Adrenal gland (tissue), 9 donors: ENCODE measurements at regions not wholly inside any gene's neighbourhood (a gene's known extent, or its start where the extent isn't known, plus 50 kb on each side); places are given as distances from the start of the nearest gene placed in this dataset.

ENCODE experiments used
- DNase-seq, 7 donors: peaks; one replicate each; pipeline ENCODE4 v3.0.0-alpha.2; 2019 to 2020
- H3K27ac ChIP-seq, 5 donors: fragments of 200-600 bp; sonication (generic) in 4 of 5; 1 replicate in 3 of 5; 2 replicates in 2 of 5; pipeline versions ENCODE4 v1.5.1 to v1.8.0; 2016 to 2020; ENCODE audit warnings: mild to moderate bottlenecking in 1 of 5
- H3K27me3 ChIP-seq: fragments of 200-600 bp; 2 replicates; pipeline ENCODE4 v1.8.0; 2021
- H3K36me3 ChIP-seq, 2 donors: fragments of 200-600 bp; replicated peaks in 1 of 2; 1 replicate in 1 of 2; 2 replicates in 1 of 2; pipeline versions ENCODE4 v1.5.1 to v1.8.0; 2018 to 2022
- H3K4me1 ChIP-seq, 2 donors: fragments of 200-600 bp; replicated peaks in 1 of 2; 1 replicate in 1 of 2; 2 replicates in 1 of 2; pipeline versions ENCODE4 v1.5.1 to v1.8.0; 2018 to 2021
- H3K4me3 ChIP-seq, 4 donors: fragments of 200-600 bp; sonication (generic) in 3 of 4; one replicate each; pipeline ENCODE4 v1.5.1; 2016 to 2018
- H3K9me3 ChIP-seq, 3 donors: fragments of 200-600 bp; sonication (generic) in 1 of 3; replicated peaks in 1 of 3; 1 replicate in 2 of 3; 2 replicates in 1 of 3; pipeline versions ENCODE4 v1.5.1 to v1.8.0; 2016 to 2021
- CTCF ChIP-seq, 6 experiments: fragments of 450-650 bp in 4 of 6; fragments of 200-600 bp in 2 of 6; sonication (generic) in 1 of 6; IDR thresholded peaks; 1 replicate in 5 of 6; 2 replicates in 1 of 6; pipeline versions ENCODE4 v1.5.1 to v1.8.0; 2016 to 2021; ENCODE audit warnings: antibody characterized with exemption in 6 of 6, mild to moderate bottlenecking in 2 of 6, moderate library complexity in 1 of 6
- POLR2A ChIP-seq, 2 donors: fragments of 450-650 bp; IDR thresholded peaks; one replicate each; pipeline ENCODE4 v1.6.1; 2017; ENCODE audit warnings: antibody characterized with exemption in 2 of 2, mild to moderate bottlenecking in 2 of 2, moderate library complexity in 1 of 2
- WGBS, 4 donors: extraction: QIAGEN DNeasy Blood & Tissue Kit in 2 of 4; methylation state at CpG; one replicate each; pipeline versions ENCODE4 v1.1.5 to v1.1.7; 2013 to 2017; 5-methylcytosine and 5-hydroxymethylcytosine counted together
- intact Hi-C, 2 donors: fragments of 100-400 bp; cut with DNase I; formaldehyde crosslinking; loops; one replicate each; pipeline versions ENCODE4 v1.14.1 to v1.15.0; 2022 to 2023
- donor health status: healthy with polysubstance abuse.
- donor health status: Bipolar disorder and iron deficiency.
- donor health status: DM: yes; HTN: yes; CAD: no.
- donor health status: DM: no; HTN: no; CAD: no.
- donor health status: DM: no; HTN: no; CAD: no.

DNA sequence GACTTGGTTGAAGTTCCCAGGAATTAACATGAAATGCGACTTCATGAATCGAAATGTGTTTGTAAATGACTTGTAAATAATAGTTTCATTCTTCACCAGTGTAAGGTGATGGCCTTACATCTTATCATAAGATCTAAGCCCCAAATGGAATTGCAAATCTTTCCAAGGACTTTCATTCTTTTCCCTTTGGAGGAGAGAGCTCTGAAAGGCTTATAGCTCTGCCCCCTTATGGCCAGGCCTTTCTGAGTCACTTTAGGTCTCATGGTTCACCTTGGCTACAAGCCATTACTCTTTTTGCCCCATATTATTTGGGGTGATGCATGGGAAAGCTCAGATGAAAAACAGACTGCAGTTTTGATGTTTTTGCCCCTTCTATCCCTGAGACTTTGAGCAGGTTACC, 209.1 kb upstream of the BMP2 start:
- TF ChIP-seq POLR2A (IDR thresholded peaks at IDR 0.05) (no peak), CTCF (IDR thresholded peaks at IDR 0.05) (no peak)
- Histone ChIP-seq H3K27ac (no peak overlapping the region), H3K4me3 (no peak overlapping the region), H3K36me3 (no peaks in the 10 kb centered on the region), H3K27me3 (no peaks in the 10 kb centered on the region), H3K9me3 (no peaks in the 10 kb centered on the region), H3K4me1 (no peaks in the 10 kb centered on the region)
- DNase-seq: no peak
- 84 to 96% (median 90%) methylated on average over 2 of the region's 2 CpGs for WGBS, 4 donors
- intact Hi-C loops: no loop called here

- no peak for DNase-seq
- H3K36me3 ChIP-seq: no peaks in the 10 kb centered on the region
- no peaks in the 10 kb centered on the region for H3K9me3 ChIP-seq
- intact Hi-C loops: no loop called here
- no peaks in the 10 kb centered on the region for H3K4me1 ChIP-seq
- no peak overlapping the region for H3K4me3 ChIP-seq
- TF ChIP-seq CTCF (IDR thresholded peaks at IDR 0.05) (no peak), POLR2A (IDR thresholded peaks at IDR 0.05) (no peak)
- no peaks in the 10 kb centered on the region for H3K27me3 ChIP-seq
- 52 to 62% (median 56%) methylated on average over 17 of the region's 17 CpGs for WGBS, 4 donors
- no peak overlapping the region for H3K27ac ChIP-seq
These were observed 233.6 kb upstream of the BMP2 start for GRCh38 chr20:6533761-6534479.

- TF ChIP-seq CTCF (IDR thresholded peaks at IDR 0.05) (no peak), POLR2A (IDR thresholded peaks at IDR 0.05) (no peak)
- Histone ChIP-seq H3K9me3 (no peaks in the 10 kb centered on the region), H3K36me3 (no peaks in the 10 kb centered on the region), H3K27ac (no peak overlapping the region), H3K4me1 (no peaks in the 10 kb centered on the region), H3K4me3 (no peak overlapping the region), H3K27me3 (no peaks in the 10 kb centered on the region)
- intact Hi-C loops: no loop called here
- WGBS, 4 donors: 51 to 52% (median 52%) methylated on average over 2 of the region's 2 CpGs
- no peak for DNase-seq
These were observed 234.1 kb upstream of the BMP2 start for GRCh38 chr20:6533351-6533750.

DNA sequence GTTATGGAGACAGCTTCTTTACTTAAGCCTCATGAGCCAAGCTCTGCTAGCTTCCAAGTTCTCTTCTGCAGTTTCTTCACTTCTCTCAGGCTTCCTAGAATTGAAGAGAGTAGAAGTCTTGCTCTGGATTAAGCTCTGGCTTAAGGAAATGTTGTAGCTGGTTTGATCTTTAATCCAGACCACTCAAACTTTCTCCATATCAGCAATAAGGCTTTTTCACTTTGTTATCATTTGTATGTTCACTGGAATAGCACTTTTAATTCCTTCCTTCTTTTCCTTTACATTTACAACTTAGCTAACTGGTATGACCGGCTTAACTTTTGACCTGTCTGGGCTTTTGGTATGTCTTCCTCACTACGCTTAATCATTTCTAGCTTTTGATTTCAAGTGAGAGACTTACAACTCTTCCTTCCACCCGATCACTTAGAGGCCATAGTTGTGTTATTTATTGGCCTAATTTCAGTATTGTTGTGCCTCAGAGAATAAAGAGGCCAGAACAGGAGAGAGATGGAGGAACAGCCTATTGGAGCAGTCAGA, 236.6 kb upstream of the BMP2 start:
- Histone ChIP-seq H3K27me3 (no peaks in the 10 kb centered on the region), H3K4me3 (no peak overlapping the region), H3K27ac (no peak overlapping the region), H3K36me3 (no peaks in the 10 kb centered on the region), H3K9me3 (no peaks in the 10 kb centered on the region), H3K4me1 (no peaks in the 10 kb centered on the region)
- DNase-seq: no peak
- WGBS, 4 donors: 85 to 90% (median 88%) methylated on average over 3 of the region's 3 CpGs
- intact Hi-C loops: no loop called here
- no peak for TF ChIP-seq CTCF (IDR thresholded peaks at IDR 0.05)
- TF ChIP-seq POLR2A (IDR thresholded peaks at IDR 0.05): no peak
